ENCODE measurements at regions not wholly inside any gene's neighbourhood (a gene's known extent, or its start where the extent isn't known, plus 50 kb on each side); places are given as distances from the start of the nearest gene placed in this dataset.

DNA sequence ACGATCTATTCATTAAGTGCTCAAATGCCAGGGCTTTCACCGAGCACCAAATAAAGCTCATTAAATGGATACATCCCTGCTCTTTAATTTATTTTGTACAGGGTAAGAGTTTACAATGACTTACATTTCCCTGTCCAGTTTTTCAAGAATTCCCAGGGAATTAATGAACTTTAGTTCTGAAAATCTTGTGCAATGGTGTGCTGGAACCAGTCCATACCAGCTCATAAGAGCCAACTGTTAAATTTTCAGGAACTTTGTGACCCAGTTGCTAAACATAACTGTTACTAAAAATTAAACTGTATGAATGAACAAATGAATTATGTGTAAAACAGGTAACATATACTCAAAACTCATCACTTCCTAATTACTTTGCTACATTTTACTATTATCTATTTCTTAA is 191.7 kb upstream of the RASGEF1B start:
- no peak for DNase-seq (ENCODE audit: low read depth, low spot score)
- no peak for ATAC-seq
- H3K9me3 ChIP-seq (ENCODE audit: control insufficient read depth, insufficient read depth, low read depth, low read length), result no peaks in the 10 kb centered on the region
- H3K27ac ChIP-seq (ENCODE audit: low read length), result no peak overlapping the region
- BruUV-seq (replicated peaks), result no TSS peak
- ChIA-PET CTCF (no interaction called here), POLR2A (no interaction called here)
- no peaks in the 10 kb centered on the region for H3K4me1 ChIP-seq (ENCODE audit: control insufficient read depth, insufficient read depth, low read length)
- H3K36me3 ChIP-seq (ENCODE audit: control insufficient read depth, insufficient read depth, low read length), result no peaks in the 10 kb centered on the region
- TF ChIP-seq TCF7L2 (IDR thresholded peaks at IDR 0.05; ENCODE audit: low read depth, low read length), result no peak
- no peak for TF ChIP-seq SIN3A (IDR thresholded peaks at IDR 0.05; ENCODE audit: borderline replicate concordance, insufficient read depth, low read depth, low read length)
- TF ChIP-seq, protein P1, sequence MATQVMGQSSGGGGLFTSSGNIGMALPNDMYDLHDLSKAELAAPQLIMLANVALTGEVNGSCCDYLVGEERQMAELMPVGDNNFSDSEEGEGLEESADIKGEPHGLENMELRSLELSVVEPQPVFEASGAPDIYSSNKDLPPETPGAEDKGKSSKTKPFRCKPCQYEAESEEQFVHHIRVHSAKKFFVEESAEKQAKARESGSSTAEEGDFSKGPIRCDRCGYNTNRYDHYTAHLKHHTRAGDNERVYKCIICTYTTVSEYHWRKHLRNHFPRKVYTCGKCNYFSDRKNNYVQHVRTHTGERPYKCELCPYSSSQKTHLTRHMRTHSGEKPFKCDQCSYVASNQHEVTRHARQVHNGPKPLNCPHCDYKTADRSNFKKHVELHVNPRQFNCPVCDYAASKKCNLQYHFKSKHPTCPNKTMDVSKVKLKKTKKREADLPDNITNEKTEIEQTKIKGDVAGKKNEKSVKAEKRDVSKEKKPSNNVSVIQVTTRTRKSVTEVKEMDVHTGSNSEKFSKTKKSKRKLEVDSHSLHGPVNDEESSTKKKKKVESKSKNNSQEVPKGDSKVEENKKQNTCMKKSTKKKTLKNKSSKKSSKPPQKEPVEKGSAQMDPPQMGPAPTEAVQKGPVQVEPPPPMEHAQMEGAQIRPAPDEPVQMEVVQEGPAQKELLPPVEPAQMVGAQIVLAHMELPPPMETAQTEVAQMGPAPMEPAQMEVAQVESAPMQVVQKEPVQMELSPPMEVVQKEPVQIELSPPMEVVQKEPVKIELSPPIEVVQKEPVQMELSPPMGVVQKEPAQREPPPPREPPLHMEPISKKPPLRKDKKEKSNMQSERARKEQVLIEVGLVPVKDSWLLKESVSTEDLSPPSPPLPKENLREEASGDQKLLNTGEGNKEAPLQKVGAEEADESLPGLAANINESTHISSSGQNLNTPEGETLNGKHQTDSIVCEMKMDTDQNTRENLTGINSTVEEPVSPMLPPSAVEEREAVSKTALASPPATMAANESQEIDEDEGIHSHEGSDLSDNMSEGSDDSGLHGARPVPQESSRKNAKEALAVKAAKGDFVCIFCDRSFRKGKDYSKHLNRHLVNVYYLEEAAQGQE (IDR thresholded peaks at IDR 0.05; ENCODE audit: insufficient read depth in 1 of 2, low read depth in 2 of 2, low read length in 1 of 2), result no peak
- no peak for TF ChIP-seq POLR2AphosphoS5 (IDR thresholded peaks at IDR 0.05; ENCODE audit: low read depth, low read length)
- TF ChIP-seq, protein P2, sequence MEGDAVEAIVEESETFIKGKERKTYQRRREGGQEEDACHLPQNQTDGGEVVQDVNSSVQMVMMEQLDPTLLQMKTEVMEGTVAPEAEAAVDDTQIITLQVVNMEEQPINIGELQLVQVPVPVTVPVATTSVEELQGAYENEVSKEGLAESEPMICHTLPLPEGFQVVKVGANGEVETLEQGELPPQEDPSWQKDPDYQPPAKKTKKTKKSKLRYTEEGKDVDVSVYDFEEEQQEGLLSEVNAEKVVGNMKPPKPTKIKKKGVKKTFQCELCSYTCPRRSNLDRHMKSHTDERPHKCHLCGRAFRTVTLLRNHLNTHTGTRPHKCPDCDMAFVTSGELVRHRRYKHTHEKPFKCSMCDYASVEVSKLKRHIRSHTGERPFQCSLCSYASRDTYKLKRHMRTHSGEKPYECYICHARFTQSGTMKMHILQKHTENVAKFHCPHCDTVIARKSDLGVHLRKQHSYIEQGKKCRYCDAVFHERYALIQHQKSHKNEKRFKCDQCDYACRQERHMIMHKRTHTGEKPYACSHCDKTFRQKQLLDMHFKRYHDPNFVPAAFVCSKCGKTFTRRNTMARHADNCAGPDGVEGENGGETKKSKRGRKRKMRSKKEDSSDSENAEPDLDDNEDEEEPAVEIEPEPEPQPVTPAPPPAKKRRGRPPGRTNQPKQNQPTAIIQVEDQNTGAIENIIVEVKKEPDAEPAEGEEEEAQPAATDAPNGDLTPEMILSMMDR (IDR thresholded peaks at IDR 0.05), result no peak
- intact Hi-C loops (cut with micrococcal nuclease; ENCODE audit: unreplicated experiment) (no loop called here), in situ Hi-C loops (cut with HindIII; ENCODE audit: low pct_unique_long_range_greater_than_20kb, low sequenced_read_pairs) (no loop called here)
- H3K4me3 ChIP-seq (ENCODE audit: low read depth in 2 of 2, low read length in 2 of 2), result no peak overlapping the region
- no peaks in the 10 kb centered on the region for H3K27me3 ChIP-seq (ENCODE audit: control insufficient read depth, insufficient read depth, low read length)

DNA sequence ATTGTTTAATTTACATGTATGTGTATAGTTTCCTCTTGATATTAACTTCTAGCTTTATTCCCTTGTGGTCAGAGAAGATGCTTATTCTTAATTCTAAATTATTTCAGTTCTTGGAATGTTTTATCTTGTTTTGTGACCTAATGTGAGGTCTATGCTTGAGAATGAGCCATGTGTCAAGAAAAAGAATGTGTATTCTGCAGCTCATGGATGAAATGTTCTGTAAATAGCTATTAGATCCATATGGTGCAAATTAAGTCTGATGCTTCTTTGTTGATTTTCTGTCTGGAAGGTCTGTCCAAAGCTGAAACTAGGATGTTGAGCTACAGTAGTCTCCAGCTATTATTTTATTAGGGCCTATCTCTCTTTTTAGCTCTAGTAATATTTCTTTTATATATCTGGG is 187.3 kb upstream of the RASGEF1B start:
- intact Hi-C loops (cut with micrococcal nuclease; ENCODE audit: unreplicated experiment) (no loop called here), in situ Hi-C loops (cut with HindIII; ENCODE audit: low pct_unique_long_range_greater_than_20kb, low sequenced_read_pairs) (no loop called here)
- no peaks in the 10 kb centered on the region for H3K9me3 ChIP-seq (ENCODE audit: control insufficient read depth, insufficient read depth, low read depth, low read length)
- POLR2A ChIA-PET, result no interaction called here
- H3K4me3 ChIP-seq (ENCODE audit: low read depth in 2 of 2, low read length in 2 of 2), result no peak overlapping the region
- no peak for DNase-seq (ENCODE audit: low read depth, low spot score)
- no peak for ATAC-seq
- no peak overlapping the region for H3K27ac ChIP-seq (ENCODE audit: low read length)
- H3K36me3 ChIP-seq (ENCODE audit: control insufficient read depth, insufficient read depth, low read length), result no peaks in the 10 kb centered on the region
- TF ChIP-seq, protein P1 (IDR thresholded peaks at IDR 0.05; ENCODE audit: insufficient read depth in 1 of 2, low read depth in 2 of 2, low read length in 1 of 2), result no peak
- TF ChIP-seq TCF7L2 (IDR thresholded peaks at IDR 0.05; ENCODE audit: low read depth, low read length), result no peak
- TF ChIP-seq, protein P2 (IDR thresholded peaks at IDR 0.05), result no peak
- no peak for TF ChIP-seq POLR2AphosphoS5 (IDR thresholded peaks at IDR 0.05; ENCODE audit: low read depth, low read length)
- TF ChIP-seq SIN3A (IDR thresholded peaks at IDR 0.05; ENCODE audit: borderline replicate concordance, insufficient read depth, low read depth, low read length), result no peak
- no peaks in the 10 kb centered on the region for H3K4me1 ChIP-seq (ENCODE audit: control insufficient read depth, insufficient read depth, low read length)
- no TSS peak for BruUV-seq (replicated peaks)
- CTCF ChIA-PET, result no interaction called here
- no peaks in the 10 kb centered on the region for H3K27me3 ChIP-seq (ENCODE audit: control insufficient read depth, insufficient read depth, low read length)

Data from Panc1 (cell line).